A673 (cell line): ENCODE measurements at regions not wholly inside any gene's neighbourhood (a gene's known extent, or its start where the extent isn't known, plus 50 kb on each side); places are given as distances from the start of the nearest gene placed in this dataset.

Experiments used
- BruUV-seq: library from RNA; stranded (reverse); fragments of 400-500 nt; replicated peaks from 2 replicates; lab custom pipeline; 2021; lab: Mats Ljungman, UMichigan
- CTCF ChIA-PET: fragments of 300-600 bp; sonication (Branson Sonifier 250); formaldehyde crosslinking; loops from one replicate; lab custom pipeline; 2022; ENCODE audit warnings: antibody characterized with exemption; lab: Charles Lee
- POLR2A ChIA-PET: fragments of 300-600 bp; sonication (Branson Sonifier 250); formaldehyde crosslinking; loops from one replicate; lab custom pipeline; 2022; ENCODE audit warnings: antibody characterized with exemption; ENCODE audit not compliant: low non-redundant PET; lab: Charles Lee
- DNase-seq: peaks from one replicate; pipeline ENCODE4 v3.0.0-alpha.2; 2015; ENCODE audit warnings: low spot score
- H3K27ac ChIP-seq: fragments of 200-600 bp; sonication (generic); 2 replicates; pipeline ENCODE4 v1.5.1; 2016; ENCODE audit warnings: mixed run types, low read depth, mild to moderate bottlenecking, mixed read lengths, antibody characterized with exemption, low read length; ENCODE audit not compliant: poor library complexity, severe bottlenecking
- H3K27me3 ChIP-seq: fragments of 200-600 bp; sonication (generic); replicated peaks from 2 replicates; pipeline ENCODE4 v1.6.1; 2017; ENCODE audit warnings: mixed run types, low read depth, mild to moderate bottlenecking, mixed read lengths, antibody characterized with exemption, low read length; ENCODE audit not compliant: insufficient read depth, poor library complexity
- H3K36me3 ChIP-seq: fragments of 200-600 bp; sonication (generic); 2 replicates; pipeline ENCODE4 v1.6.1; 2016; ENCODE audit warnings: mixed run types, mild to moderate bottlenecking, mixed read lengths, antibody characterized with exemption, low read length; ENCODE audit not compliant: insufficient read depth, poor library complexity, severe bottlenecking
- H3K4me1 ChIP-seq: fragments of 200-600 bp; sonication (generic); 2 replicates; pipeline ENCODE4 v1.6.1; 2017; ENCODE audit warnings: mixed run types, mild to moderate bottlenecking, mixed read lengths, antibody characterized with exemption, low read length; ENCODE audit not compliant: insufficient read depth, poor library complexity, severe bottlenecking
- H3K4me3 ChIP-seq: fragments of 200-600 bp; sonication (generic); 2 replicates; pipeline ENCODE4 v1.5.1; 2016; ENCODE audit warnings: low read depth, mixed run types, mild to moderate bottlenecking, mixed read lengths, low read length; ENCODE audit not compliant: poor library complexity, severe bottlenecking
- H3K9me3 ChIP-seq: fragments of 200-600 bp; sonication (generic); 2 replicates; pipeline ENCODE4 v1.6.1; 2016; ENCODE audit warnings: mixed run types, low read depth, mild to moderate bottlenecking, mixed read lengths, antibody characterized with exemption, low read length; ENCODE audit not compliant: poor library complexity, severe bottlenecking
- CTCF ChIP-seq: fragments of 300-800, 200-600 bp; sonication (generic); conservative IDR thresholded peaks from 2 replicates; pipeline ENCODE4 v1.5.1; 2017; ENCODE audit warnings: low read depth, mild to moderate bottlenecking, antibody characterized with exemption, low read length, moderate library complexity, mixed read lengths
- EZH2 ChIP-seq: fragments of 200-600 bp; sonication (generic); IDR thresholded peaks from 2 replicates; pipeline ENCODE4 v1.6.1; 2017; ENCODE audit warnings: borderline replicate concordance, low read depth, mild to moderate bottlenecking, mixed read lengths, antibody characterized with exemption, low read length; ENCODE audit not compliant: poor library complexity, severe bottlenecking
- intact Hi-C: fragments of 100-400 bp; cut with micrococcal nuclease; formaldehyde crosslinking; loops from one replicate; pipeline ENCODE4 v1.10.0; 2022; ENCODE audit not compliant: unreplicated experiment

GRCh38 chr5:30871196-30871595 lies 322.3 kb upstream of the CDH6 start:
- Histone ChIP-seq H3K27me3 (no peaks in the 10 kb centered on the region), H3K9me3 (no peaks in the 10 kb centered on the region), H3K36me3 (no peaks in the 10 kb centered on the region), H3K4me1 (no peaks in the 10 kb centered on the region), H3K4me3 (no peak overlapping the region), H3K27ac (no peak overlapping the region)
- BruUV-seq: no TSS peak
- TF ChIP-seq CTCF: no peak
- no peak for TF ChIP-seq EZH2
- CTCF ChIA-PET: no interaction called here
- intact Hi-C loops: no loop called here
- DNase-seq: no peak
- POLR2A ChIA-PET: no interaction called here

- Histone ChIP-seq H3K4me3 (no peak overlapping the region), H3K36me3 (no peaks in the 10 kb centered on the region), H3K9me3 (no peaks in the 10 kb centered on the region), H3K4me1 (no peaks in the 10 kb centered on the region), H3K27me3 (no peaks in the 10 kb centered on the region), H3K27ac (no peak overlapping the region)
- CTCF ChIA-PET: no interaction called here
- DNase-seq: no peak
- TF ChIP-seq EZH2 (no peak), CTCF (no peak)
- BruUV-seq: no TSS peak
- POLR2A ChIA-PET: interaction anchor here (0.6 kb wide), 1 partner anchor 282 kb away, joined by 4 read pairs; no protein-coding TSS in a partner anchor
- intact Hi-C loops: no loop called here
Measured at GRCh38 chr5:30867711-30868110, 325.8 kb upstream of the CDH6 start.

GRCh38 chr5:30866142-30866541 lies 327.3 kb upstream of the CDH6 start:
- no peak for DNase-seq
- Histone ChIP-seq H3K36me3 (no peaks in the 10 kb centered on the region), H3K9me3 (no peaks in the 10 kb centered on the region), H3K4me1 (no peaks in the 10 kb centered on the region), H3K27ac (no peak overlapping the region), H3K4me3 (no peak overlapping the region), H3K27me3 (no peaks in the 10 kb centered on the region)
- CTCF ChIA-PET: no interaction called here
- TF ChIP-seq EZH2: no peak
- no peak for TF ChIP-seq CTCF
- POLR2A ChIA-PET: interaction anchor here (0.6 kb wide), 1 partner anchor 64 kb away, joined by 3 read pairs; no protein-coding TSS in a partner anchor
- intact Hi-C loops: no loop called here
- BruUV-seq: no TSS peak
